ENCODE measurements at regions not wholly inside any gene's neighbourhood (a gene's known extent, or its start where the extent isn't known, plus 50 kb on each side); places are given as distances from the start of the nearest gene placed in this dataset.

- Histone ChIP-seq H2AFZ (ENCODE audit: low read depth, low read length, poor library complexity, severe bottlenecking) (no peak overlapping the region), H3K9ac (ENCODE audit: low read length) (no peak overlapping the region), H3K4me3 (replicated peaks in 1 of 2; ENCODE audit: low read depth in 1 of 2, low read length in 2 of 2) (no peak overlapping the region), H3K79me2 (ENCODE audit: insufficient read depth, low read length) (no peaks in the 10 kb centered on the region), H4K20me1 (ENCODE audit: insufficient read depth) (no peaks in the 10 kb centered on the region), H3K36me3 (ENCODE audit: control insufficient read depth in 1 of 2, insufficient read depth in 2 of 2, low read length in 2 of 2) (no peaks in the 10 kb centered on the region), H3K4me2 (ENCODE audit: low read length) (no peak overlapping the region), H3K27me3 (ENCODE audit: insufficient read depth, low read length) (no peaks in the 10 kb centered on the region), H3K27ac (ENCODE audit: low read depth, low read length) (no peak overlapping the region), H3K9me3 (ENCODE audit: control insufficient read depth in 1 of 2, insufficient read depth in 1 of 2, low read depth in 1 of 2, low read length in 2 of 2) (no peaks in the 10 kb centered on the region), H3K9me2 (ENCODE audit: insufficient read depth) (no peaks in the 10 kb centered on the region), H3K4me1 (ENCODE audit: control insufficient read depth in 1 of 2, insufficient read depth in 2 of 2, low read length in 2 of 2) (peaks cover 0 to 21% of the 10 kb centered on the region in 2 experiments; a peak in 2 of 4 replicates)
- intact Hi-C loops (cut with micrococcal nuclease): no loop called here
- RAD21 ChIA-PET (ENCODE audit: low non-redundant PET in 1 of 2, low total read pairs in 2 of 2, uncharacterized antibody in 2 of 2, unreplicated experiment in 2 of 2): no interaction called here
- POLR2A ChIA-PET: interaction anchor here (1.3 kb wide), 1 partner anchor 9 kb away, joined by 3 read pairs; no protein-coding TSS in a partner anchor
- CTCF ChIA-PET: no interaction called here
- no peak for DNase-seq (ENCODE audit: low read depth, low spot score)
- TF ChIP-seq POLR2A (IDR thresholded peaks at IDR 0.05; ENCODE audit: borderline replicate concordance, extremely low read depth, insufficient read depth, insufficient read length) (no peak), REST (IDR thresholded peaks at IDR 0.05; ENCODE audit: low read depth) (no peak), ELF1 (IDR thresholded peaks at IDR 0.05; ENCODE audit: borderline replicate concordance, low read depth) (no peak), SP1 (IDR thresholded peaks at IDR 0.05; ENCODE audit: low read depth) (no peak), MAX (IDR thresholded peaks at IDR 0.05) (no peak), ZFX (IDR thresholded peaks at IDR 0.05) (no peak), POLR2AphosphoS5 (IDR thresholded peaks at IDR 0.05; ENCODE audit: low read depth, low read length) (no peak), SRF (IDR thresholded peaks at IDR 0.05; ENCODE audit: low read depth) (no peak)
- BruUV-seq (replicated peaks): no TSS peak
- no peak for ATAC-seq
Measured at GRCh38 chr2:207252416-207252815, 86.7 kb upstream of the KLF7 start.
